GM12873 (cell line): ENCODE measurements at regions not wholly inside any gene's neighbourhood (a gene's known extent, or its start where the extent isn't known, plus 50 kb on each side); places are given as distances from the start of the nearest gene placed in this dataset.

Source experiments
- TF ChIP-seq, protein P1 (sequence below): IDR thresholded peaks from 2 replicates; pipeline ENCODE4 v1.5.1; 2012; ENCODE audit warnings: low read depth, mild to moderate bottlenecking, moderate library complexity, low read length, control low read depth; ENCODE audit not compliant: insufficient read depth; ENCODE audit errors: missing control alignments

DNA sequence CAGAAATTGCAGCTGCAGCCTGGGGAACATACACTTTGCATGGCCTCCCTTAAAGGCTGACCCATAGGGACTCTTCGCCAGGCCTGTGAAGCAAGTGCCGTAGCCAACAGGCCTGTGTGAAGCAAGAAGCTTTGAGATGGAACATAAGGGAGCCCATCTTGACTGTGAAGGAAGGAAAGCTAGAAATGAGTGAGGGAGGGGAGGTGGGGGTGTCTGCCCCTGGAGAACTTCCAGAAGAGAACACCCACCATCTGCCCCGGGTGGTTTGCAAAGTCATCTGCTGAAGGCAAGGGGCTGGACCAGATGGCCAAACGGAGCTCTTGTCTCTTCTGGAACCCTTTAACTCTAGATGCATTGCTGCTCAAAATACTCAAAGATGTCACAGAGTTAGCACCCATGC, 103.3 kb upstream of the GRIK3 start:
- TF ChIP-seq, protein P1, sequence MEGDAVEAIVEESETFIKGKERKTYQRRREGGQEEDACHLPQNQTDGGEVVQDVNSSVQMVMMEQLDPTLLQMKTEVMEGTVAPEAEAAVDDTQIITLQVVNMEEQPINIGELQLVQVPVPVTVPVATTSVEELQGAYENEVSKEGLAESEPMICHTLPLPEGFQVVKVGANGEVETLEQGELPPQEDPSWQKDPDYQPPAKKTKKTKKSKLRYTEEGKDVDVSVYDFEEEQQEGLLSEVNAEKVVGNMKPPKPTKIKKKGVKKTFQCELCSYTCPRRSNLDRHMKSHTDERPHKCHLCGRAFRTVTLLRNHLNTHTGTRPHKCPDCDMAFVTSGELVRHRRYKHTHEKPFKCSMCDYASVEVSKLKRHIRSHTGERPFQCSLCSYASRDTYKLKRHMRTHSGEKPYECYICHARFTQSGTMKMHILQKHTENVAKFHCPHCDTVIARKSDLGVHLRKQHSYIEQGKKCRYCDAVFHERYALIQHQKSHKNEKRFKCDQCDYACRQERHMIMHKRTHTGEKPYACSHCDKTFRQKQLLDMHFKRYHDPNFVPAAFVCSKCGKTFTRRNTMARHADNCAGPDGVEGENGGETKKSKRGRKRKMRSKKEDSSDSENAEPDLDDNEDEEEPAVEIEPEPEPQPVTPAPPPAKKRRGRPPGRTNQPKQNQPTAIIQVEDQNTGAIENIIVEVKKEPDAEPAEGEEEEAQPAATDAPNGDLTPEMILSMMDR: no peak

DNA sequence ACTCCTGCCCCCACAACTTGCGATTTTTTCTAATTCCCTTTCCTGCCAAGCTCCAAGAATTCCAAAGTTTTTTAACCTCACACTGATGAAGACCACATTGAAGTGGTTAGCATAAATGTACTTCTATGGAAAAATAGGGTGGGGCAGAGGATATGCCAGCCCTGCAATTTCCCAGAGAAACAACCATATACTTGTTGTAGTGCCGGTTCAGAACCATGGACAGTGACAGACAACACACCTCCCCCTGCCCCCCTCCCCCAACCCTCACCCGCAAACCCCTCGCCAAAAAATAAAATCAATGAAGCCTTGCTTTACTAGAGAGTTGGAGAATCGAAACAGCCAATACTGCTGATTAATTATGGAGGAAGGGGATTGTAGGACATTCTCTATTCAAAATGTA, 109.5 kb upstream of the GRIK3 start:
- TF ChIP-seq, protein P1: no peak

DNA sequence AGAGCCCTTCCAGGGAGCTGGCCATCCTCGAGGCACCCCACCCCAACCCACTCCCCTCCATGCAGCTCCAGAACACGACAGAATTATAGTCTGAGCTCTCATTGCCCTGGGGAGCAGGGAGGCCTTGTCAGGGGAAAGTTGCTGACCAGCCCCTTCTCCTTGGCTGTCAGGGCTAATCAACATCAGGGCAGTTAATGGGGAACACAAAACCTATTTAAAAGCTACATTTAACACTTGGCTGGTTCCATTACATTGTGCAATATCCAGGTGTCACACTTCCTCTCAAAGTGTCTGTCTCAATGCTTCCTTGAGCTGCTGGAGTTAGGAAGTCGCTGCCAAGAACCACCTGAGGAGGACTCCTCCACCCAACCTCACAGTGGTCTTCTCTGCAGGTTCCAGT, 111.8 kb upstream of the GRIK3 start:
- TF ChIP-seq, protein P1: no peak

DNA sequence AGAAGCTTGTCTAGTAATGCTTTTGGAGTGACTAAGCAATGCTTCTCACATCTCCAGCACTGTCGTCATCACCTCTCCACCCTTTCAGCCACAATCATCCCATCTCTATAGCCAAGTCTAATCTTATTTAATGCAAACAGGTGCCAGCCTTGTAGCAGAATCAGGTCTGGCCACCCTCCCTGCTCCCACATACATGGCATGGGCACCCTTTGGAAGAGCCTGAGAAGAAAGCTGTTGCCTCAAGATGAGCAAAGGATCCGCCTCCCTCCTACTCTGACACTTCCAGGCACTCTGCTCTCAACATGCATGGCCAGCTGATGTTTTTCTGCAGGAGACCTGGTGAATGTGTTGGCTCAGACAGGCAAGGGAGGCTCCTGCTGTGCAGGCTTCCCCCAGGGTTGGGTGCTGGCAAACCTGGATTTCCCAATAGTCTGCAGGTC, 113.1 kb upstream of the GRIK3 start:
- TF ChIP-seq, protein P1: no peak

DNA sequence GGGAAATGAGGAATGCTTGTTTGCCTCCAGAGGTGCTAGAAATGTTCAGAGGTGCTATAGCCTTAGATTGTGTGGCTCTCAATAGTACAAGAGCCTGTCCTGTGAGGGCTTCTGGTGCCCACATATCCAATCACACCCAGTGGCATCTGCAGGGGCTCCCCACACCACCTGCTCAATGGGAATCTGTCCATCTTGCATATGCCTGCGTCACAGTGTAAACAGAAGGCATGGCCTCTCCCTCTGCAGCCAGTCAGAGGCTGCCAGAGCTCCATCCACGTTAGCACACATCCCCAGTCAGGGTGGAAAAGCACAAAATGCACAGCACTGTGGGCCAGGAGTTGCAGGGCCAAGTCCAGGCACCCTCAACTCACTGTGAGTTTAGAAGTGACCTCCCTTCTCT, 113.6 kb upstream of the GRIK3 start:
- TF ChIP-seq, protein P1: no peak

DNA sequence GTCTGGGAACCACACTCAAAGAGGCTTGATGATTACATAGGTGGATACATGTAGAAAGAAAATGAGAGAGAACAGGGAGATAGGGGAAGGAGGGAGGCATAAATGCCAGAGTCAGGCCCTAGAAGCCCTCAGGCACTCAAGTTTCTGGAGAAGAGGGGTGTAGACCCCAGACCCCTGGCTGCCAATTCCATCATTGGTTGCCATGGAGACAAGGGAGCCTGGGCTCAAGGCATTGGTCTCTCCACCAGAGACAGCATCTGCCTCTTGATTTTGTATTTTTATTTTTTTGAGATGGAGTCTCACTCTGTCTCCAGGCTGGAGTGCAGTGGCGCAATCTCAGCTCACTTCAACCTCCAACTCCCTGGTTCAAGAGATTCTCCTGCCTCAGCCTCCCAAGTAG, 114.3 kb upstream of the GRIK3 start:
- TF ChIP-seq, protein P1: no peak

DNA sequence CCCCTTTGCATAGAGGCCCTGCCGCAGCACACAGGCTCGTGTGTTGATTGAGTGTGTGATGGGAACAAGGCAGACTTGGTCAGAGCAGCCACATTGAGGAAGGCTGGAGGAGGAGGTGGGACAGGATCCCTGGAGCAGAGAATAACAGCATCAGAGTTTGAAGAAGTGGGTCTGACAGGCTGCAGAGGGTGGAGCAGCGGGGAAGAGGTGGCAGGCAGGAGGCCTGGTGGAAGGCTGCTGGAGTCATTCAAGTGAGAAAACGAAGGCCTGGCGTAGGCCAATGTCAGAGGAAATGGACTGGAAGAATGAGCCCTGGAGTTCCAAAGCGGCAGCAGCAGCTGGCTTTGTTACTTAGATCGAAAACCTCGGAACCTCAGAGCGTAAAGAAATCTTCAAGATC, 115.0 kb upstream of the GRIK3 start:
- TF ChIP-seq, protein P1: no peak
